Posterior cingulate gyrus (tissue), 11 donors: ENCODE measurements at regions not wholly inside any gene's neighbourhood (a gene's known extent, or its start where the extent isn't known, plus 50 kb on each side); places are given as distances from the start of the nearest gene placed in this dataset.

Experiments used
- DNase-seq, 10 donors: peaks; one replicate each; pipeline versions ENCODE4 v3.0.0 to v3.0.0-alpha.2; 2020 to 2021; ENCODE audit warnings: mixed read lengths in 3 of 10
- intact Hi-C: fragments of 100-400 bp; cut with DNase I; formaldehyde crosslinking; loops from one replicate; pipeline ENCODE4 v1.15.1; 2023

GRCh38 chr12:93195511-93195910 lies 182.2 kb upstream of the NUDT4 start:
- intact Hi-C loops: no loop called here

GRCh38 chr12:93197067-93197593 lies 180.6 kb upstream of the NUDT4 start:
- intact Hi-C loops: no loop called here
- no peak for DNase-seq

More at GRCh38 chr12:93195511-93195910, 182.2 kb upstream of the NUDT4 start:
- DNase-seq: no peak

- DNase-seq: no peak
- intact Hi-C loops: no loop called here
Measured at GRCh38 chr12:93198086-93198485, 179.6 kb upstream of the NUDT4 start.

GRCh38 chr12:93199831-93200236 lies 177.9 kb upstream of the NUDT4 start:
- intact Hi-C loops: no loop called here
- DNase-seq: no peak

GRCh38 chr12:93200291-93200917 lies 177.3 kb upstream of the NUDT4 start:
- intact Hi-C loops: no loop called here

GRCh38 chr12:93201990-93202389 lies 175.7 kb upstream of the NUDT4 start:
- intact Hi-C loops: no loop called here
- no peak for DNase-seq

More at GRCh38 chr12:93200291-93200917, 177.3 kb upstream of the NUDT4 start:
- no peak for DNase-seq

- no peak for DNase-seq
- intact Hi-C loops: no loop called here
Measured at GRCh38 chr12:93202688-93203087, 175.0 kb upstream of the NUDT4 start.

GRCh38 chr12:93203361-93203760 lies 174.4 kb upstream of the NUDT4 start:
- DNase-seq: no peak
- intact Hi-C loops: no loop called here

- intact Hi-C loops: no loop called here
- DNase-seq: no peak
Measured at GRCh38 chr12:93204896-93205295, 172.8 kb upstream of the NUDT4 start.

GRCh38 chr12:93205361-93205760 lies 172.4 kb upstream of the NUDT4 start:
- DNase-seq: no peak
- intact Hi-C loops: no loop called here

GRCh38 chr12:93208011-93208410 lies 169.7 kb upstream of the NUDT4 start:
- DNase-seq: no peak
- intact Hi-C loops: no loop called here

- no peak for DNase-seq
- intact Hi-C loops: no loop called here
Measured at GRCh38 chr12:93214523-93215289, 163.0 kb upstream of the NUDT4 start.

GRCh38 chr12:93215290-93215678 lies 162.4 kb upstream of the NUDT4 start:
- intact Hi-C loops: no loop called here
- DNase-seq: no peak

- intact Hi-C loops: no loop called here
- no peak for DNase-seq
Measured at GRCh38 chr12:93219947-93220346, 157.8 kb upstream of the NUDT4 start.

GRCh38 chr12:93221841-93222240 lies 155.9 kb upstream of the NUDT4 start:
- intact Hi-C loops: no loop called here
- DNase-seq: peak in 3 of 10 donors; percentile 23 to 68 (median 38)

- intact Hi-C loops: no loop called here
- DNase-seq: no peak
Measured at GRCh38 chr12:93223440-93224426, 154.0 kb upstream of the NUDT4 start.

GRCh38 chr12:93225094-93225493 lies 152.6 kb upstream of the NUDT4 start:
- intact Hi-C loops: no loop called here

GRCh38 chr12:93226361-93226760 lies 151.4 kb upstream of the NUDT4 start:
- intact Hi-C loops: no loop called here
- DNase-seq: no peak

More at GRCh38 chr12:93225094-93225493, 152.6 kb upstream of the NUDT4 start:
- DNase-seq: no peak

GRCh38 chr12:93229494-93230325 lies 148.0 kb upstream of the NUDT4 start:
- no peak for DNase-seq
- intact Hi-C loops: no loop called here

GRCh38 chr12:93230326-93230720 lies 147.4 kb upstream of the NUDT4 start:
- intact Hi-C loops: no loop called here
- no peak for DNase-seq
